Neural progenitor cell (in vitro differentiated cells): ENCODE measurements at regions not wholly inside any gene's neighbourhood (a gene's known extent, or its start where the extent isn't known, plus 50 kb on each side); places are given as distances from the start of the nearest gene placed in this dataset.

Experiments used
- CTCF ChIP-seq: fragments of 200-600 bp; sonication (generic); IDR thresholded peaks from 2 replicates; pipeline ENCODE4 v1.5.1; 2017; ENCODE audit warnings: antibody characterized with exemption, mild to moderate bottlenecking
- EZH2 ChIP-seq: fragments of 200-600 bp; sonication (generic); IDR thresholded peaks from 2 replicates; pipeline ENCODE4 v1.6.1; 2017; ENCODE audit warnings: antibody characterized with exemption, mild to moderate bottlenecking, moderate library complexity
- EZH2phosphoT487 ChIP-seq: fragments of 200-600 bp; sonication (generic); IDR thresholded peaks from 2 replicates; pipeline ENCODE4 v1.6.1; 2017; ENCODE audit warnings: antibody characterized with exemption

DNA sequence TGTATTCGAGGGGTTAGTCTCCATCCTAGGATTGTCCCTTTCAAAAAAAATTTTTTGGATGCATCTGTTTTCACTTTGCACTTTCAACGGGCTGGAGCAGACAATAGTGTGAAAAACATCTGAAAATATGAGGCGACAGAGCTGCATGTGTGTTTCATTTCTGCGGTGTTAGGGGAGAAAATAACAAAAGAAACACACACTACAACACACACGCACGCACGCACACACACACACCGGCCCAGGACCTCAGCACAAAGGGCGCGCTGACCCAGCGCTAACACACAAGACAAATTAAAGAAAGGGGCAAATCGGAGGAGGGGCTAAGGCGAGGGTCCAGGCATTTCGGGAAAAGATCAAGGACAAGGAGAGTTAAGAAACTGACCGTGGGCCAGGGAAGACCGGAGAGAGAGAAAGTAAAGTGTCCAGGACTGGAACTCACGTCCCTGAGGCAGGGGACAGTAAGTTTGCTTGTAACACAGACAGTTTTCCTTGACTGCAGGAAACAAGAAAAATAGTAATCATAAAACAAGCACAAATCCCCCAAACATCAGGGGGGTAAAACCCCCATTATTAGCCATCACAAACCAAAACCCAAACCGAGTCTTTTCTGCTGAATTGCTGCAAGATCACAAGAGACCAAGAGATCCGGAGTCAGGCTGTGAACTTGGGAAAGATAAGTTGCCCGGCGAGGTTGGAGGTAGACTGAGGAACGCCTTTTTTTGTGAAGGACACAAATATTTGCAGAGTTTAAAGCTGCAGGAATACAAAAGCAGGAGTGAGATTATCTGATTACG, 302.1 kb downstream of the PARP8 start:
- peak; percentile 57 for TF ChIP-seq EZH2
- no peak for TF ChIP-seq CTCF
- peak; percentile 10 for TF ChIP-seq EZH2phosphoT487
